HepG2 (cell line): ENCODE measurements at regions not wholly inside any gene's neighbourhood (a gene's known extent, or its start where the extent isn't known, plus 50 kb on each side); places are given as distances from the start of the nearest gene placed in this dataset.

Source experiments
- CAMTA2 ChIP-seq: sonication (generic); formaldehyde crosslinking; IDR thresholded peaks from 2 replicates; pipeline ENCODE4 v1.4.0; 2020; ENCODE audit warnings: mild to moderate bottlenecking, missing genetic modification reagents, borderline replicate concordance
- CTCF ChIP-seq: sonication (generic); formaldehyde crosslinking; IDR thresholded peaks from 2 replicates; pipeline ENCODE4 v1.5.0; 2020; ENCODE audit warnings: mild to moderate bottlenecking, missing genetic modification reagents, moderate library complexity
- ELK4 ChIP-seq: sonication (generic); formaldehyde crosslinking; IDR thresholded peaks from 2 replicates; pipeline ENCODE4 v1.9.0; 2021; ENCODE audit warnings: missing genetic modification reagents, borderline replicate concordance
- FLYWCH1 ChIP-seq: sonication (generic); formaldehyde crosslinking; IDR thresholded peaks from 2 replicates; pipeline ENCODE4 v1.8.1; 2023; ENCODE audit warnings: mild to moderate bottlenecking, missing genetic modification reagents
- FOXK2 ChIP-seq: fragments of 450-650 bp; IDR thresholded peaks from 2 replicates; pipeline ENCODE4 v1.6.1; 2016
- GTF3A ChIP-seq: sonication (generic); formaldehyde crosslinking; conservative IDR thresholded peaks from 2 replicates; pipeline ENCODE4 v1.4.0; 2020; ENCODE audit warnings: mild to moderate bottlenecking, missing genetic modification reagents
- HOXD1 ChIP-seq: sonication (generic); formaldehyde crosslinking; IDR thresholded peaks from 2 replicates; pipeline ENCODE4 v1.5.0; 2020; ENCODE audit warnings: missing genetic modification reagents
- IKZF4 ChIP-seq: sonication (generic); formaldehyde crosslinking; IDR thresholded peaks from 2 replicates; pipeline ENCODE4 v1.5.1; 2020; ENCODE audit warnings: borderline replicate concordance, mild to moderate bottlenecking, low read depth, missing genetic modification reagents; ENCODE audit errors: not compliant biosample characterization
- KLF16 ChIP-seq, 2 experiments: sonication (generic) in 1 of 2; formaldehyde crosslinking in 1 of 2; IDR thresholded peaks; 2 replicates each; pipeline versions ENCODE4 v1.6.1 to v1.8.0; 2016 to 2023; ENCODE audit warnings: missing genetic modification reagents in 2 of 2, missing compliant biosample characterization in 1 of 2
- LBX2 ChIP-seq: sonication (generic); formaldehyde crosslinking; IDR thresholded peaks from 2 replicates; pipeline ENCODE4 v1.5.0; 2020; ENCODE audit warnings: missing genetic modification reagents, mild to moderate bottlenecking, borderline replicate concordance
- NKX3-1 ChIP-seq: sonication (generic); formaldehyde crosslinking; IDR thresholded peaks from 2 replicates; pipeline ENCODE4 v1.5.0; 2020; ENCODE audit warnings: missing genetic modification reagents
- PBX2 ChIP-seq: IDR thresholded peaks from 2 replicates; pipeline ENCODE4 v1.6.1; 2016; ENCODE audit warnings: control low read depth
- SATB2 ChIP-seq: sonication (generic); formaldehyde crosslinking; IDR thresholded peaks from 2 replicates; pipeline ENCODE4 v1.5.0; 2020; ENCODE audit warnings: missing genetic modification reagents
- SMARCE1 ChIP-seq: fragments of 450-650 bp; IDR thresholded peaks from 2 replicates; pipeline ENCODE4 v1.6.1; 2017; ENCODE audit warnings: borderline replicate concordance
- SP4 ChIP-seq: sonication (generic); formaldehyde crosslinking; IDR thresholded peaks from 2 replicates; pipeline ENCODE4 v1.8.1; 2023; ENCODE audit warnings: mild to moderate bottlenecking, missing genetic modification reagents
- UBTF ChIP-seq: sonication (generic); formaldehyde crosslinking; IDR thresholded peaks from 2 replicates; pipeline ENCODE4 v1.4.0; 2020; ENCODE audit warnings: mild to moderate bottlenecking, missing genetic modification reagents
- USF2 ChIP-seq, 2 experiments: sonication (generic) in 1 of 2; formaldehyde crosslinking in 1 of 2; IDR thresholded peaks; 2 replicates each; pipeline versions ENCODE4 v1.5.1 to v1.6.1; 2011 to 2020; ENCODE audit warnings: borderline replicate concordance in 1 of 2, low read depth in 1 of 2, low read length in 1 of 2, mild to moderate bottlenecking in 1 of 2, missing genetic modification reagents in 1 of 2, moderate library complexity in 1 of 2
- XRCC5 ChIP-seq: fragments of 200-400 bp; formaldehyde crosslinking; optimal IDR thresholded peaks from 2 replicates; pipeline ENCODE3; 2017; ENCODE audit warnings: mild to moderate bottlenecking, low read length
- ZBTB20 ChIP-seq: sonication (generic); formaldehyde crosslinking; IDR thresholded peaks from 2 replicates; pipeline ENCODE4 v1.8.1; 2023; ENCODE audit warnings: missing genetic modification reagents, low read depth, mild to moderate bottlenecking, borderline replicate concordance
- ZNF207 ChIP-seq: fragments of 450-650 bp; IDR thresholded peaks from 2 replicates; pipeline ENCODE4 v1.6.1; 2016; ENCODE audit warnings: antibody characterized with exemption, borderline replicate concordance
- ZNF264 ChIP-seq: sonication (generic); formaldehyde crosslinking; IDR thresholded peaks from 2 replicates; pipeline ENCODE4 v1.4.0; 2020; ENCODE audit warnings: missing genetic modification reagents
- ZNF543 ChIP-seq: sonication (generic); formaldehyde crosslinking; IDR thresholded peaks from 2 replicates; pipeline ENCODE4 v1.4.0; 2020; ENCODE audit warnings: mild to moderate bottlenecking, missing genetic modification reagents
- ZNF562 ChIP-seq: sonication (generic); formaldehyde crosslinking; IDR thresholded peaks from 2 replicates; pipeline ENCODE4 v1.8.0; 2022; ENCODE audit warnings: missing genetic modification reagents, borderline replicate concordance

GRCh38 chr2:186308347-186308746, 177.7 kb upstream of the ZC3H15 start (continued):
- no peak for TF ChIP-seq CAMTA2 (CRISPR knock-in tag)
- TF ChIP-seq ZNF543 = no peak
- TF ChIP-seq CTCF (CRISPR knock-in tag) = no peak
- TF ChIP-seq FOXK2 = no peak
- no peak for TF ChIP-seq ZNF562 (CRISPR knock-in tag)
- no peak for TF ChIP-seq HOXD1
- no peak for TF ChIP-seq USF2 (IDR thresholded peaks at IDR 0.05; ENCODE audit: low read depth, low read length)
- TF ChIP-seq USF2 (CRISPR knock-in tag; IDR thresholded peaks at IDR 0.05; ENCODE audit: borderline replicate concordance) = no peak
- TF ChIP-seq SATB2 = no peak
- TF ChIP-seq KLF16 (CRISPR knock-in tag; IDR thresholded peaks at IDR 0.05) = no peak; a peak in 1 of 4 replicates
- no peak for TF ChIP-seq ZBTB20 (CRISPR knock-in tag)
- no peak for TF ChIP-seq FLYWCH1 (CRISPR knock-in tag)
- no peak for TF ChIP-seq ELK4 (CRISPR knock-in tag)
- TF ChIP-seq PBX2 (CRISPR knock-in tag) = no peak
- no peak for TF ChIP-seq LBX2 (CRISPR knock-in tag)
- no peak for TF ChIP-seq XRCC5
- no peak for TF ChIP-seq IKZF4 (CRISPR knock-in tag)
- no peak for TF ChIP-seq SMARCE1
- TF ChIP-seq NKX3-1 (CRISPR knock-in tag) = no peak
- TF ChIP-seq SP4 = no peak
- TF ChIP-seq UBTF (CRISPR knock-in tag) = no peak
- no peak for TF ChIP-seq GTF3A
- TF ChIP-seq ZNF264 (CRISPR knock-in tag) = 0 out of 2 replicates have a peak, but pooled peaks have one; percentile 34
- TF ChIP-seq ZNF207 = no peak
